A549 (cell line): ENCODE measurements at regions not wholly inside any gene's neighbourhood (a gene's known extent, or its start where the extent isn't known, plus 50 kb on each side); places are given as distances from the start of the nearest gene placed in this dataset.
A peak's percentile ranks its signal among the peaks of the same experiment; 100 is the strongest.

ENCODE experiments used
- ATAC-seq, 2 experiments: fragments of 200-7000 bp in 1 of 2; fragments of >200 bp in 1 of 2; cut with Nextera tagmentation in 1 of 2; cut with Tn5 transposase in 1 of 2; 3 replicates each; pipeline versions ENCODE4 v1.8.0 to v1.9.1; 2018 to 2020; ENCODE audit warnings: mild to moderate bottlenecking in 1 of 2, moderate library complexity in 1 of 2
- CTCF ChIA-PET: fragments of 300-600 bp; sonication (Branson Sonifier 250); formaldehyde crosslinking; extraction: SDS; loops from one replicate; lab custom pipeline; 2021; ENCODE audit warnings: antibody characterized with exemption, inconsistent platforms; lab: Yijun Ruan, JAX
- POLR2A ChIA-PET: fragments of 350-600 bp; formaldehyde crosslinking; extraction: SDS; loops from one replicate; lab custom pipeline; 2021; ENCODE audit warnings: antibody characterized with exemption, inconsistent platforms; lab: Yijun Ruan, JAX
- DNase-seq, 2 experiments: peaks; one replicate each; pipeline versions ENCODE4 v3.0.0 to v3.0.0-alpha.2; 2011 to 2016; ENCODE audit warnings: low read depth in 1 of 2, low spot score in 1 of 2
- FAIRE-seq: peaks from 2 replicates; lab custom pipeline; 2011; peaks lifted over from hg19 to GRCh38; lab: Jason Lieb, UNC
- H3K27ac ChIP-seq, 2 experiments: fragments of >200 bp; sonication (Bioruptor Twin); formaldehyde crosslinking; 3 replicates each; pipeline ENCODE4 v1.5.1; 2016 to 2017
- H3K4me1 ChIP-seq: fragments of >200 bp; sonication (Bioruptor Twin); formaldehyde crosslinking; 3 replicates; pipeline ENCODE4 v1.6.1; 2016
- H3K4me2 ChIP-seq: fragments of >200 bp; sonication (Bioruptor Twin); formaldehyde crosslinking; 3 replicates; pipeline ENCODE4 v1.6.1; 2016
- H3K4me3 ChIP-seq: fragments of >200 bp; sonication (Bioruptor Twin); formaldehyde crosslinking; 3 replicates; pipeline ENCODE4 v1.5.1; 2016
- H3K9me3 ChIP-seq: fragments of >200 bp; sonication (Bioruptor Twin); formaldehyde crosslinking; 3 replicates; pipeline ENCODE4 v1.6.1; 2016
- BHLHE40 ChIP-seq: IDR thresholded peaks from 2 replicates; pipeline ENCODE4 v1.6.1; 2012; ENCODE audit warnings: low read depth, low read length, inconsistent platforms
- CBX8 ChIP-seq: fragments of 200-600 bp; sonication (generic); IDR thresholded peaks from 2 replicates; pipeline ENCODE4 v1.6.1; 2016
- CHD4 ChIP-seq: fragments of 200-600 bp; sonication (generic); IDR thresholded peaks from 2 replicates; pipeline ENCODE4 v1.6.1; 2016; ENCODE audit warnings: antibody characterized with exemption, mild to moderate bottlenecking, borderline replicate concordance
- EHMT2 ChIP-seq: fragments of 200-600 bp; sonication (generic); IDR thresholded peaks from 2 replicates; pipeline ENCODE4 v1.6.1; 2016; ENCODE audit warnings: antibody characterized with exemption, low read depth, mild to moderate bottlenecking, moderate library complexity
- FOSB ChIP-seq: fragments of 250-450 bp; sonication (Bioruptor Pico); IDR thresholded peaks from 2 replicates; pipeline ENCODE4 v1.5.0; 2020; ENCODE audit warnings: mild to moderate bottlenecking, moderate library complexity
- FOSL2 ChIP-seq, 2 experiments: fragments of 450-650 bp in 1 of 2; fragments of >200 bp in 1 of 2; sonication (Bioruptor Twin) in 1 of 2; formaldehyde crosslinking; IDR thresholded peaks; 2 replicates each; pipeline versions ENCODE4 v1.5.0 to v1.6.1; 2016 to 2020; ENCODE audit warnings: mild to moderate bottlenecking in 1 of 2, moderate library complexity in 1 of 2
- FOXS1 ChIP-seq: fragments of 250-450 bp; sonication (Bioruptor Pico); IDR thresholded peaks from 2 replicates; pipeline ENCODE4 v1.5.0; 2020; ENCODE audit warnings: mild to moderate bottlenecking, moderate library complexity
- HOXA7 ChIP-seq: fragments of 250-450 bp; sonication (Bioruptor Pico); IDR thresholded peaks from 2 replicates; pipeline ENCODE4 v1.5.0; 2020; ENCODE audit warnings: mild to moderate bottlenecking, moderate library complexity
- HOXB5 ChIP-seq: fragments of 250-450 bp; sonication (Bioruptor Pico); IDR thresholded peaks from 2 replicates; pipeline ENCODE4 v1.5.0; 2020; ENCODE audit warnings: mild to moderate bottlenecking, moderate library complexity
- JUN ChIP-seq, 2 experiments: fragments of >200 bp; sonication (Bioruptor Twin); formaldehyde crosslinking; IDR thresholded peaks; 2 replicates in 1 of 2; 3 replicates in 1 of 2; pipeline ENCODE4 v1.6.1; 2016 to 2017
- KDM1A ChIP-seq: fragments of 200-600 bp; sonication (generic); IDR thresholded peaks from 2 replicates; pipeline ENCODE4 v1.6.1; 2016; ENCODE audit warnings: low read depth, mild to moderate bottlenecking
- KDM5A ChIP-seq: fragments of 200-600 bp; sonication (generic); IDR thresholded peaks from 2 replicates; pipeline ENCODE4 v1.6.1; 2016; ENCODE audit warnings: antibody characterized with exemption, mild to moderate bottlenecking
- MAZ ChIP-seq: fragments of 150-350 bp; IDR thresholded peaks from 2 replicates; pipeline ENCODE4 v1.6.1; 2014; ENCODE audit warnings: antibody characterized with exemption, low read depth, low read length, borderline replicate concordance
- MYC ChIP-seq: IDR thresholded peaks from 2 replicates; pipeline ENCODE4 v1.6.1; 2012; ENCODE audit warnings: mild to moderate bottlenecking, inconsistent platforms, low read length, improper control_type of control experiment, borderline replicate concordance
- NPAS2 ChIP-seq: fragments of 250-450 bp; sonication (Bioruptor Pico); IDR thresholded peaks from 2 replicates; pipeline ENCODE4 v1.8.0; 2022; ENCODE audit warnings: mild to moderate bottlenecking, moderate library complexity, borderline replicate concordance
- POLR2A ChIP-seq: IDR thresholded peaks from 2 replicates; pipeline ENCODE4 v1.6.1; 2012; ENCODE audit warnings: mild to moderate bottlenecking, low read length
- POLR2AphosphoS2 ChIP-seq: conservative IDR thresholded peaks from 2 replicates; pipeline ENCODE4 v1.6.1; 2012; ENCODE audit warnings: low read length, improper control_type of control experiment, inconsistent platforms
- RARB ChIP-seq: fragments of 250-450 bp; sonication (Bioruptor Pico); IDR thresholded peaks from 2 replicates; pipeline ENCODE4 v1.8.0; 2021; ENCODE audit warnings: mild to moderate bottlenecking, moderate library complexity
- SMC3 ChIP-seq: fragments of >200 bp; sonication (Bioruptor Twin); formaldehyde crosslinking; IDR thresholded peaks from 3 replicates; pipeline ENCODE4 v1.6.1; 2018; ENCODE audit warnings: inconsistent platforms
- SREBF2 ChIP-seq: fragments of 450-650 bp; IDR thresholded peaks from 2 replicates; pipeline ENCODE4 v1.6.1; 2014; ENCODE audit warnings: mild to moderate bottlenecking, moderate library complexity
- TFCP2L1 ChIP-seq: fragments of 250-450 bp; sonication (Bioruptor Pico); IDR thresholded peaks from 2 replicates; pipeline ENCODE4 v1.5.0; 2021; ENCODE audit warnings: mild to moderate bottlenecking
- TP53 ChIP-seq: fragments of 250-450 bp; sonication (Bioruptor Pico); IDR thresholded peaks from 2 replicates; pipeline ENCODE4 v1.5.0; 2021; ENCODE audit warnings: mild to moderate bottlenecking, moderate library complexity
- TF ChIP-seq, protein P1 (sequence below): IDR thresholded peaks from 2 replicates; pipeline ENCODE4 v1.6.1; 2012
- TF ChIP-seq, protein P2 (sequence below): fragments of >200 bp; sonication (Bioruptor Twin); formaldehyde crosslinking; IDR thresholded peaks from 3 replicates; pipeline ENCODE4 v1.5.1; 2016
- TF ChIP-seq, protein P3 (sequence below): fragments of >200 bp; sonication (Bioruptor Twin); formaldehyde crosslinking; IDR thresholded peaks from 2 replicates; pipeline ENCODE4 v1.6.1; 2016

DNA sequence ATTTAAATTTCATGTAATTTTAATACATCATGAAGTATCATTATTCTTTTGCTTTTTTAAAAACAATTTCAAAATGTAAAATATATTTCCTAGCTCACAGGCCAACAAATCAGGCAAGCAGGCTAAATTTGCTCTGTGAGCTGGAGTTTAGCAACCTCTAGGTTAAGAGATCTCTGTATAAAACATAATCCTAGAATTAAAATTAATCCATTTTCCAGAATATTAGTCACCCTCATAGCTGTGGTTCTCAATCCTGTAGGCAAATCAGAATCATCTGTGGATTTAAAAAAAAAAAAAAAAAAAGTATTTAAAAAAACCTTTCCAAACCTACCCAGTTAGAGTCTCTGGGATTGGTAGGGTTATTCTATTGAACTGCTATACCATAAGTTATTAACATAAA, 209.7 kb downstream of the MINAR1 start:
- H3K4me3 ChIP-seq = no peak overlapping the region
- H3K27ac ChIP-seq = peak overlapping the region in 1 of 2 experiments; percentile 78; a peak in 3 of 6 replicates
- H3K4me2 ChIP-seq = no peak overlapping the region
- DNase-seq (no peak), ATAC-seq (no peak), FAIRE-seq (no peak)
- H3K4me1 ChIP-seq = peaks cover 44% of the 10 kb centered on the region
- TF ChIP-seq CHD4 = no peak
- no peak for TF ChIP-seq MYC
- no peak for TF ChIP-seq KDM1A
- TF ChIP-seq SMC3 = no peak
- TF ChIP-seq SREBF2 = no peak
- no peak for TF ChIP-seq FOSL2 (IDR thresholded peaks at IDR 0.05)
- TF ChIP-seq FOSL2 (CRISPR knock-in tag; IDR thresholded peaks at IDR 0.05) = no peak
- no peak for TF ChIP-seq TFCP2L1 (CRISPR knock-in tag)
- TF ChIP-seq POLR2AphosphoS2 = no peak
- TF ChIP-seq HOXB5 (CRISPR knock-in tag) = no peak
- TF ChIP-seq, protein P1, sequence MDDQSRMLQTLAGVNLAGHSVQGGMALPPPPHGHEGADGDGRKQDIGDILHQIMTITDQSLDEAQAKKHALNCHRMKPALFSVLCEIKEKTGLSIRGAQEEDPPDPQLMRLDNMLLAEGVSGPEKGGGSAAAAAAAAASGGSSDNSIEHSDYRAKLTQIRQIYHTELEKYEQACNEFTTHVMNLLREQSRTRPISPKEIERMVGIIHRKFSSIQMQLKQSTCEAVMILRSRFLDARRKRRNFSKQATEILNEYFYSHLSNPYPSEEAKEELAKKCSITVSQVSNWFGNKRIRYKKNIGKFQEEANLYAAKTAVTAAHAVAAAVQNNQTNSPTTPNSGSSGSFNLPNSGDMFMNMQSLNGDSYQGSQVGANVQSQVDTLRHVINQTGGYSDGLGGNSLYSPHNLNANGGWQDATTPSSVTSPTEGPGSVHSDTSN = no peak
- no peak for TF ChIP-seq CBX8
- TF ChIP-seq BHLHE40 = no peak
- TF ChIP-seq POLR2A = no peak
- TF ChIP-seq JUN (IDR thresholded peaks at IDR 0.05) = no peak
- TF ChIP-seq NPAS2 (CRISPR knock-in tag) = no peak
- no peak for TF ChIP-seq EHMT2
- H3K9me3 ChIP-seq = 0 out of 3 replicates have a peak, but pooled peaks cover 6% of the 10 kb centered on the region
- ChIA-PET POLR2A (no interaction called here), CTCF (interaction anchor here (0.7 to 2.1 kb wide), 4 partner anchors 14 to 261 kb away, joined by 4 to 7 read pairs (median 4); no protein-coding TSS in a partner anchor)

DNA sequence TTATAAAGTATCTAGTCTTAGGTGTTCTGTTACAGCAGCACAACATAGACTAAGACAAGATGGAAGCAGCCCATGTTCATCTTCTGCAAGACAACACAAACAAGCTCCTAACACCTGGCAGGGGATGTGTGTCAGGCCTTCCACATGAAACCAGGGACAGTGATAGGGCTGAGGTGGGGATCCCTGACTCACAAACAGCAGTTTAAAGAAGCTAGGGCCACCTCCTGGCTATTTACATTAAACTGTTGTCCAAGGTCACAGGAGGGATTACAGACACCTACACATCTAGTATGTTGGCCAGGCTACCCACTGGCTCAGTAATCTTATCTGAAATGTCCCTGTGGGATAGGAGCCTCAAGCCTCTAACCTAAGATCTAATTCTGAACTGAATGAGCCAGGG, 211.3 kb downstream of the MINAR1 start:
- H3K4me2 ChIP-seq = no peak overlapping the region
- FAIRE-seq = no peak
- DNase-seq = no peak
- no peak overlapping the region for H3K4me3 ChIP-seq
- TF ChIP-seq FOSB (CRISPR knock-in tag) = no peak
- no peak for TF ChIP-seq MAZ
- no peak for TF ChIP-seq TP53 (CRISPR knock-in tag)
- no peak for TF ChIP-seq RARB (CRISPR knock-in tag)
- TF ChIP-seq HOXA7 = no peak
- no peak for TF ChIP-seq KDM5A
- TF ChIP-seq, protein P2, sequence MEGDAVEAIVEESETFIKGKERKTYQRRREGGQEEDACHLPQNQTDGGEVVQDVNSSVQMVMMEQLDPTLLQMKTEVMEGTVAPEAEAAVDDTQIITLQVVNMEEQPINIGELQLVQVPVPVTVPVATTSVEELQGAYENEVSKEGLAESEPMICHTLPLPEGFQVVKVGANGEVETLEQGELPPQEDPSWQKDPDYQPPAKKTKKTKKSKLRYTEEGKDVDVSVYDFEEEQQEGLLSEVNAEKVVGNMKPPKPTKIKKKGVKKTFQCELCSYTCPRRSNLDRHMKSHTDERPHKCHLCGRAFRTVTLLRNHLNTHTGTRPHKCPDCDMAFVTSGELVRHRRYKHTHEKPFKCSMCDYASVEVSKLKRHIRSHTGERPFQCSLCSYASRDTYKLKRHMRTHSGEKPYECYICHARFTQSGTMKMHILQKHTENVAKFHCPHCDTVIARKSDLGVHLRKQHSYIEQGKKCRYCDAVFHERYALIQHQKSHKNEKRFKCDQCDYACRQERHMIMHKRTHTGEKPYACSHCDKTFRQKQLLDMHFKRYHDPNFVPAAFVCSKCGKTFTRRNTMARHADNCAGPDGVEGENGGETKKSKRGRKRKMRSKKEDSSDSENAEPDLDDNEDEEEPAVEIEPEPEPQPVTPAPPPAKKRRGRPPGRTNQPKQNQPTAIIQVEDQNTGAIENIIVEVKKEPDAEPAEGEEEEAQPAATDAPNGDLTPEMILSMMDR = no peak
- no peak for TF ChIP-seq FOSL2 (IDR thresholded peaks at IDR 0.05)
- TF ChIP-seq FOSL2 (CRISPR knock-in tag; IDR thresholded peaks at IDR 0.05) = no peak
- no peak for TF ChIP-seq FOXS1
- no peak for TF ChIP-seq KDM1A
- TF ChIP-seq CBX8 = no peak
- TF ChIP-seq, protein P3, sequence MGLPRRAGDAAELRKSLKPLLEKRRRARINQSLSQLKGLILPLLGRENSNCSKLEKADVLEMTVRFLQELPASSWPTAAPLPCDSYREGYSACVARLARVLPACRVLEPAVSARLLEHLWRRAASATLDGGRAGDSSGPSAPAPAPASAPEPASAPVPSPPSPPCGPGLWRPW = no peak
- peak overlapping the region in 1 of 2 experiments; percentile 40; a peak in 1 of 6 replicates for H3K27ac ChIP-seq
- peaks cover 41% of the 10 kb centered on the region for H3K4me1 ChIP-seq
- no peak for ATAC-seq
- H3K9me3 ChIP-seq = 0 out of 3 replicates have a peak, but pooled peaks cover 9% of the 10 kb centered on the region
- POLR2A ChIA-PET = no interaction called here
- CTCF ChIA-PET = no interaction called here
